SJSA1 (cell line): ENCODE measurements at regions not wholly inside any gene's neighbourhood (a gene's known extent, or its start where the extent isn't known, plus 50 kb on each side); places are given as distances from the start of the nearest gene placed in this dataset.

Source experiments
- DNase-seq, 2 experiments: peaks; one replicate each; pipeline ENCODE4 v3.0.0-alpha.2; 2015 to 2020; ENCODE audit warnings: low spot score in 2 of 2, low read depth in 1 of 2
- H3K27ac ChIP-seq: fragments of 250-450 bp; sonication (Bioruptor Pico); 2 replicates; pipeline ENCODE4 v1.5.1; 2020; ENCODE audit warnings: mild to moderate bottlenecking, moderate library complexity
- H3K27me3 ChIP-seq: fragments of 250-450 bp; sonication (Bioruptor Pico); replicated peaks from 2 replicates; pipeline ENCODE4 v1.5.1; 2020; ENCODE audit warnings: mild to moderate bottlenecking, moderate library complexity
- H3K36me3 ChIP-seq: fragments of 250-450 bp; sonication (Bioruptor Pico); 2 replicates; pipeline ENCODE4 v1.5.1; 2020; ENCODE audit warnings: mild to moderate bottlenecking
- H3K4me1 ChIP-seq: fragments of 250-450 bp; sonication (Bioruptor Pico); replicated peaks from 2 replicates; pipeline ENCODE4 v1.6.1; 2021; ENCODE audit warnings: mild to moderate bottlenecking
- H3K4me3 ChIP-seq: fragments of 250-450 bp; sonication (Bioruptor Pico); 2 replicates; pipeline ENCODE4 v1.5.1; 2020; ENCODE audit warnings: mild to moderate bottlenecking
- H3K9me3 ChIP-seq: fragments of 250-450 bp; sonication (Bioruptor Pico); replicated peaks from 2 replicates; pipeline ENCODE4 v1.5.1; 2020; ENCODE audit warnings: mild to moderate bottlenecking

DNA sequence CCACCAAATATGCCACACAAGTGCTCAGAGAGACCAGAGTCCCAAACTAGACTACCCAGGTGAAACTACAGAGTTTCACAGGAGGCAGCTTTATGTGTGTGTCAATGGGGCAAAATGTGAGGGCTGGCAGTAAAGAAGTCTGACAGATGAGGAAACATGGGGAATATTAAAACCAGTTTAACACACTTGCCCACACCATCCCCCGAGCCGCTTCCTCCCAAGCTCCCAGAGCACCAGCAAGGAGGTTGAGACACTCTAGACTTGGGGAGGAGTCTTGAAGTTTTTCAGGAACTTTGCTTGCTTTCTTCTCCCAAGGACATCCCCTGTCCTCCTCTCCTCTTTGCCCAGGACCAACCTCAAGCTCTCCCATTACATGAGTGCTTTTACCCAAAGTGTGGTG is 94.7 kb upstream of the SPRY1 start:
- Histone ChIP-seq H3K9me3 (no peaks in the 10 kb centered on the region), H3K4me3 (no peak overlapping the region), H3K4me1 (peaks cover 11% of the 10 kb centered on the region), H3K27me3 (no peaks in the 10 kb centered on the region), H3K36me3 (no peaks in the 10 kb centered on the region), H3K27ac (no peak overlapping the region)
- no peak for DNase-seq

DNA sequence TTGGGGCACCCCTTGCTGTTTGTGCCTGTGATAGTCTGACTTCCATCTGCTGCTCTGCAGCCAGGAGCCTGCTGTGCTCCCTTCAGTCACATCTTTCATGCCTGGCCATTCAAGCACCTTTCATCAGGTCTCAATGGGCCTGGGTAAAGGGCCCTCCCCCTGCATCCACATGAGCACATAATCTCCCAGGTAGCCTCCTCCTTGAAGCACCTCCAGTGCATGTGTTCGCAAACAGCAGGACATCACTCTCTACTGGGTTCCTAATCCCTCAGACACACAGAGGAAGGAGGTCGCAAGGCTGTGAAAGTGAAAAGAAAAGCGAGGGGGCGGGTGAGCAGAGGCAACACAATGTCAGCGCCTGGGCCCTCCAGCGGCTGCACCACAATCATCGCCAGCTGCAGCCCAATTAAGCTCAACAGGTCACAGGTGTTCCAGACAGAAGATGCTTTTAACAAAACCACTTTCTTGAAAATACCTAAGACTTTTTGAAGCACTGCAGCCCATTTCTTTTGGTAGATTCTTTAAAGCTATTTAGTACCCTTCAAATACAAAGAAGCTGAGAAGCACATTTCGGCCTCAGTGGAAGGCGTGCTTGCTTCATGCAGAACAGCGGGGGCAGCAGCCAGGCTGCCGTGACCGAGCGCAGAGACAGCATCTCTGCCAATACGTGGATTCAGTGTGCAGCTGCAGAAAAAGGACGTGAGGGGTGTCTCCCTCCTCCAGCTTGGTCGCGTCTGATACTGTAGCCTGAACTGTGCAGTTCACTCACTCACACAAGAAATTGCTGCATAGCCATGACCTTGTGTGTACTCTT is 92.2 kb upstream of the SPRY1 start:
- Histone ChIP-seq H3K36me3 (no peaks in the 10 kb centered on the region; the same call in 1 of the 2 replicates), H3K4me1 (peaks cover 2% of the 10 kb centered on the region), H3K4me3 (no peak overlapping the region), H3K27ac (no peak overlapping the region), H3K9me3 (no peaks in the 10 kb centered on the region), H3K27me3 (no peaks in the 10 kb centered on the region)
- DNase-seq: no peak

DNA sequence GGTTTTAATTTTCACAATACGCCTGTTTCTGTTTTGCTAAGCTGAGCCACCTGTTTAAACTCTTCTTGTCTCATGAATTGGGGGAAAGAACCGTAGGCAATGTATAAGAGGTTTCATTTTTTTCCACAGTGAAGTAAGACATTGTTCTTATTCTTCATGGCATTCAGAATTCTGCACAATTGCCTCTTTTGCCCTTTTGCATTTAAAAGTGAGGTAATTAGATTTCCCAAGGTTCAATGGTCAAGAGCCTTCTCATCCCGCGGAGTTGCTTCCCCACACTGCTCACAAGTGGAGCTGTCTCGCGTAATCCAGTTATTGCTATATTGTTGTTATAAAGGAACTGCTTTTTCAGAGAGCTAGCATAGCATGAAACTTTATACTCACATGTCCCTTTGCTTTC is 90.9 kb upstream of the SPRY1 start:
- H3K9me3 ChIP-seq: no peaks in the 10 kb centered on the region
- no peak for DNase-seq
- no peak overlapping the region for H3K4me3 ChIP-seq
- no peaks in the 10 kb centered on the region for H3K4me1 ChIP-seq
- H3K27ac ChIP-seq: no peak overlapping the region
- H3K36me3 ChIP-seq: no peaks in the 10 kb centered on the region; the same call in 1 of the 2 replicates
- H3K27me3 ChIP-seq: no peaks in the 10 kb centered on the region

DNA sequence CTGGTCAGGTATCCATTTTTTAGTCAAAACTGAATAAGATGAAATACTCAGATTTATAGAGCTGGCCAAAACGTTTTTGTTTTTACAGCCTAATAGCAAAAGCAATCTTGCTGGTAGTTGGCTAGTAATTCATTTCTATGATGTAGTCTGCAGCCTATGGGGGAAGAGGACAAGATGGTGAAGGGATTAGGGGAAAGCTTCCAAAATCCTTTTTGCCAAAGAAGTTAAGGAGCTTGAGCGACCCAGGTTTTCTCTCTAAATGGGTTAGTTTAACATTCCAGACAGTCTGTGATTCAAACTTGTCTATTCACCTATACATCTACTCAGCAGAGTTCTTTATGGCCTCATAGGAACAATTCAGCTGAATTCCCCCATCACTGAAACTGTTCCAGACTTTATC is 89.8 kb upstream of the SPRY1 start:
- no peaks in the 10 kb centered on the region for H3K27me3 ChIP-seq
- no peak for DNase-seq
- no peaks in the 10 kb centered on the region for H3K4me1 ChIP-seq
- H3K4me3 ChIP-seq: no peak overlapping the region
- no peak overlapping the region for H3K27ac ChIP-seq
- no peaks in the 10 kb centered on the region for H3K9me3 ChIP-seq
- H3K36me3 ChIP-seq: no peaks in the 10 kb centered on the region; the same call in 1 of the 2 replicates

DNA sequence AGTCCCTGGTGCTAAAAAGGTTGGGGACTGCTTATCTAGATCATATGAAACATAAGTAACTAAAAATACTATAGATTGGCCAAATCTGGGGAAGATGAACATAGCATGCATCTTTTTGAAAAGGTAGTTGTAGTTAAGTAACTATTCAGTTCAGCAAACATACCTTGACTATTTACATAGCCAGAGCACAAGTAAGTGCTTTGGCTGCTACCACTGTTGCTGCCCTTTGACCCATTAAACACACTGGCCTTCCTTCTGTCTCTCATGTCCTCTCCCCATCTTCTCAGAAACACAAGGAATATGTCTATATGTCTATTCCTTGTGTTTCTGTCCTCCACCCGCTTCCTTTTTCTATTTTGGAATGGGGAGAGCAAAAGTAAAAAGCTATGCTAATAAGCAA is 87.9 kb upstream of the SPRY1 start:
- no peaks in the 10 kb centered on the region for H3K27me3 ChIP-seq
- no peak overlapping the region for H3K4me3 ChIP-seq
- DNase-seq: no peak
- H3K9me3 ChIP-seq: no peaks in the 10 kb centered on the region
- no peak overlapping the region for H3K27ac ChIP-seq
- no peaks in the 10 kb centered on the region for H3K4me1 ChIP-seq
- no peaks in the 10 kb centered on the region; the same call in 1 of the 2 replicates for H3K36me3 ChIP-seq

DNA sequence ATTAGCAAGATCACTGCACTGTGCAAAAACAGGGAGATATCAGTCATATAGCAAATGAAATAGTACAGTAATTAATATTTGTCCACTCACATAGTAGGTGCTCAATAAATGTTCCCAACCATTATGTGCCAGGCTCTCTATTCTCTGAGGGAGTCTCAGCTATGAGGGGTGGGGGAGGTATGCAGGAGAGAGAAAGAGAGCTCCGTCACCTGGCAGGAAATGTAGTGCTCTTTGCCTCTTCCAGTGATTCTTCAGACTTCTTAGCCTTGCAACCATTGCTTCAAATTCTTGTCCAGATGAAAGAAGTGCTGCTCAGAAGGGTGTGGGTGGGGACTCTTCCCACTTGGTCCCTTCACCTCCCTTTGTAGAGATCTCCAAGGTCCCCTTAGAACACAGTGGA is 84.5 kb upstream of the SPRY1 start:
- H3K4me3 ChIP-seq: no peak overlapping the region
- no peaks in the 10 kb centered on the region for H3K9me3 ChIP-seq
- DNase-seq: no peak
- H3K27me3 ChIP-seq: no peaks in the 10 kb centered on the region
- H3K4me1 ChIP-seq: no peaks in the 10 kb centered on the region
- H3K36me3 ChIP-seq: no peaks in the 10 kb centered on the region; the same call in 1 of the 2 replicates
- no peak overlapping the region for H3K27ac ChIP-seq

DNA sequence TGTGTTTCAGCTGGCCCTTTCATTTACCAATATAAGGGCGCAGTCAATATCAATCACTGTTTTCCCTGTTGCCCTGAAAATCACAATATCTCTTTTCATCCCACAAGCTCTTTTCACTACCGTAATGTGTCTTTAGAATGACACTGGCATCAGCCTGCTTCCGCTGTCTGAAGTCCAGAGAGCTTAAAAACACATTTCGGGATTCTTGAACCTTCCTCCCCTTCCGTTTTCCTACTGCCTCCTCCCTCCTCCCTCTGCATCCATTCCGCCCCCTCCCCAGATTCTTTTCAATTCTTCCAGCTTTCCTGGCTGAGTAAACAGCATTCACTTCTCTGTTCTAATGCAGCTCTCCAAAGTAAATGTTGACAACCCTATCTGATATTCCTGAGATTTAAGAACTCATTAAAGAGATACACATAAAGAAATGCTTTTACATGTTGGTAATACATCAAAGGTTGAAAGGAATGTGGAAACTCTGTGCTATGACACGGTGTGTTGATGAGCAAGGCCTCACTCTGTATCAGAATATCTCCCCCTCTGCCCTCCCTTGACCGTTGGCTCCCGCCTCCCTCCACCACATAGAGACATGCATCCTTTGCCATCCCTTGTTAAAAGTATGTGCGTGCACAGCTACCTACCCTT is 83.5 kb upstream of the SPRY1 start:
- Histone ChIP-seq H3K9me3 (no peaks in the 10 kb centered on the region), H3K27me3 (no peaks in the 10 kb centered on the region), H3K36me3 (no peaks in the 10 kb centered on the region), H3K4me1 (no peaks in the 10 kb centered on the region), H3K27ac (no peak overlapping the region), H3K4me3 (no peak overlapping the region)
- DNase-seq: no peak

DNA sequence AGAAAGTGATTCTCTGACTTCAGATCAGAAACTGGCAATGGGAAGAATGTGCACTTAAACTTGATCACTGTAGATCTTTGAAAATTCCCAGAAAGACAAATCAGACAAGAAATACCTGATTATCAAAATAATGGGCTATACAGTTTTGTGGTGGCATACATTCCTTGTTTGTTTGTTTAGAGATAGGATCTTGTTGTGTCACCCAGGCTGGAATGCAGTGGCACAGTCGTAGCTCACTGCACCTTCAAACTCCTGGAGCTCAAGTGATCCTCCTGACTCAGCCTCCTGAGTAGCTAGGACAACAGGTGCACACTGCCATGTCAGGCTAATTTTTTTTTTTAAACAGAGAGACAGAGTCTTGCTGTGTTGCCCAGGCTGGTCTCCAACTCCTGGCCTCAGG is 81.0 kb upstream of the SPRY1 start:
- H3K27me3 ChIP-seq: no peaks in the 10 kb centered on the region
- no peaks in the 10 kb centered on the region for H3K4me1 ChIP-seq
- H3K27ac ChIP-seq: no peak overlapping the region
- DNase-seq: no peak
- H3K4me3 ChIP-seq: no peak overlapping the region
- H3K9me3 ChIP-seq: no peaks in the 10 kb centered on the region
- no peaks in the 10 kb centered on the region for H3K36me3 ChIP-seq

DNA sequence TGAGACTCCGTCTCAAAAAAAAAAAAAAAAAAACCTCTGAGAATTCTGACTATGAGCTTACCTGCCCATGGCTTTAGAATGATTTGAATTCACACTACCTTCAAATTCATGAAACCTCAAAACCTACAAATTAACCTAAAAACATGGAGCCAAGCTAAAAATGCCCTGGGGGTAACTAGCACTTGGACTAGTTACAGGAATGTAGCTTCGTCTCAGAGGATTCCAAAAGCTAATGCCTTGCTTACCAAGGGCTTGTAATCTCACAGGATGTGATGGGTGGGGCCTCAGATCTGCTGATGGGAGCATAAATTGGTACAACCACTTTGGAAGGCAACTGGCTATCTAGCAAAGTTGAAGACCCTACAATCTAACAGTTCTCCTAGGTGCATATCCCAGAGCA is 79.4 kb upstream of the SPRY1 start:
- DNase-seq: no peak

DNA sequence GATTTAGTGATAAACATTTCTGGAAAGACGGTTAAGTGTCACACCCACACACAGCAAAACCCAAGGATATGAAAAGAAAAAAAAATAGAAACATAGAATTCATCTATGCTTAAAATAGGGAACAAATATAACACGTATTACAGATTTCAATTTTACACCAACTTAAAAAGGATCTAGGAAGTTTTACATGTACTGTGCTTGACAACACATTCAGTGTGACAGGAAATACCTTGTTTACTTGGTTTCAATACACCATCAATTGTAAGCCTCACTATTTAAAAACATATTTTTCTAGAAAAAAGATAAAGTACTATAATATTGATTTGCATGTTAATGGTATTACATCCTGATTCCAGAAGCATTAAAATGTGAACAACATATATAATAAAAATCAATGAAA is 77.0 kb upstream of the SPRY1 start:
- H3K36me3 ChIP-seq: no peaks in the 10 kb centered on the region; the same call in 1 of the 2 replicates
- no peaks in the 10 kb centered on the region for H3K27me3 ChIP-seq
- DNase-seq: no peak
- no peaks in the 10 kb centered on the region for H3K4me1 ChIP-seq
- no peak overlapping the region for H3K4me3 ChIP-seq
- no peak overlapping the region for H3K27ac ChIP-seq
- 0 out of 2 replicates have a peak, but pooled peaks cover 4% of the 10 kb centered on the region for H3K9me3 ChIP-seq

More for the DNA sequence above, 79.4 kb upstream of the SPRY1 start:
- H3K9me3 ChIP-seq: 0 out of 2 replicates have a peak, but pooled peaks cover 4% of the 10 kb centered on the region
- H3K27ac ChIP-seq: no peak overlapping the region
- H3K4me1 ChIP-seq: no peaks in the 10 kb centered on the region
- H3K27me3 ChIP-seq: no peaks in the 10 kb centered on the region
- no peak overlapping the region for H3K4me3 ChIP-seq
- no peaks in the 10 kb centered on the region; the same call in 1 of the 2 replicates for H3K36me3 ChIP-seq

DNA sequence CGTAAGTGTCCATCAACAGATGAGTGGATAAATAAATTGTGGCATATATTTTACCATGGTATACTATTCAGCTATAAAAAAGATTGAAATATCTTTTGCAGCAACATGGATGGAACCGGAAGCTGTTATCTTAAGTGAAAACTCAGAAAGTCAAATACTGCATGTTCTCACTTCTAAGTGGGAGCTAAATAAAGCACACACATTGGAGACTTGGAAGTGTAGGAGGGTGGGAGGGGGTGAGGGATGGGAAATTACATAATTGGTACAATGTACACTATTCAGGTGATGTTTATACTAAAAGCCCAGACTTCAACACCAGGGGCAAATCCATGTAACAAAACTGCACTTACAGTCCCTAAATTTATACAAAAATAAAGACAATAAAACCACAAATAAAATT is 72.6 kb upstream of the SPRY1 start:
- no peak for DNase-seq
- Histone ChIP-seq H3K27ac (no peak overlapping the region), H3K36me3 (no peaks in the 10 kb centered on the region; the same call in 1 of the 2 replicates), H3K4me1 (no peaks in the 10 kb centered on the region), H3K27me3 (no peaks in the 10 kb centered on the region), H3K9me3 (0 out of 2 replicates have a peak, but pooled peaks cover 9% of the 10 kb centered on the region), H3K4me3 (no peak overlapping the region)

DNA sequence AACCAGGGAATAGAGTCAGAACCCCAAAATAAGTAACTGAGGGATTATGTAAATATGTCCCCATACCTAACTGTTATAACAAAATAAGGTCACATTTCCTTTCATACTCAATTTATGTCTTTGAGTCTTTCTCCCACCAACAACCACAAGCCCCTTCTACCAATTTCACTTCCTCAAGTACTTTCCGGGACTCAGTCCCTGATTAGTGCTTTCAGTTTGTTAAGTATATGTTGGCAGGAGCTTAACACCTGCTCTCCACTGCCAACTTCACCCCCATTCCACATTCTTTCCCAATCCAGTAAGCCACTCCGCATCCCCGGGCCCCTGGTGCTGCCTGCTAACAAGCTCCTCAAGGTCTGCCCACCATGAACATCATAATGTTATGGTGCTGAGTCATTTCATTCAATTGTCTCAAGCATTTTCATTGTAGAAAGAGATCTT is 71.3 kb upstream of the SPRY1 start:
- Histone ChIP-seq H3K4me3 (no peak overlapping the region), H3K27me3 (no peaks in the 10 kb centered on the region), H3K4me1 (no peaks in the 10 kb centered on the region), H3K36me3 (no peaks in the 10 kb centered on the region; the same call in 1 of the 2 replicates), H3K27ac (no peak overlapping the region), H3K9me3 (0 out of 2 replicates have a peak, but pooled peaks cover 9% of the 10 kb centered on the region)
- DNase-seq: no peak

DNA sequence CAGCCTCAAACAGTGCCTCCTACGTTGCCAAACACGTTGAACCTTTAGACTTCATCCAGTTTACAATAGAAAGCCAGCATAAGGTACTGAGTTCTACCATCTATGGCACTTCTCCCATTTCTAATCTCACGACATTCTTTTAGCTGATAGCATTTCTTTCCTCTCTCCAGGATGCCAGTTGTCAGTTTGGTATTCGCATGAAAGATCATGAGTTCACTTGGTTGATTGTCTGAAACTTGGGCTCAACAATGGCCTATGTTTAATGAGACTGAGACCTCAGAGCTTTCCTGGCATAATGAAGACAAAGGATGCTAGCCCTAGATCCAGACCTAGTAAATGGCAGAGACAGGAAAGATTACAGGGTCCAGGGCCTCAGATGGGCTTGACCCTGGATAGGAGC is 69.2 kb upstream of the SPRY1 start:
- Histone ChIP-seq H3K36me3 (no peaks in the 10 kb centered on the region), H3K27me3 (no peaks in the 10 kb centered on the region), H3K4me1 (no peaks in the 10 kb centered on the region), H3K4me3 (no peak overlapping the region), H3K9me3 (0 out of 2 replicates have a peak, but pooled peaks cover 5% of the 10 kb centered on the region), H3K27ac (no peak overlapping the region)
- DNase-seq: no peak

DNA sequence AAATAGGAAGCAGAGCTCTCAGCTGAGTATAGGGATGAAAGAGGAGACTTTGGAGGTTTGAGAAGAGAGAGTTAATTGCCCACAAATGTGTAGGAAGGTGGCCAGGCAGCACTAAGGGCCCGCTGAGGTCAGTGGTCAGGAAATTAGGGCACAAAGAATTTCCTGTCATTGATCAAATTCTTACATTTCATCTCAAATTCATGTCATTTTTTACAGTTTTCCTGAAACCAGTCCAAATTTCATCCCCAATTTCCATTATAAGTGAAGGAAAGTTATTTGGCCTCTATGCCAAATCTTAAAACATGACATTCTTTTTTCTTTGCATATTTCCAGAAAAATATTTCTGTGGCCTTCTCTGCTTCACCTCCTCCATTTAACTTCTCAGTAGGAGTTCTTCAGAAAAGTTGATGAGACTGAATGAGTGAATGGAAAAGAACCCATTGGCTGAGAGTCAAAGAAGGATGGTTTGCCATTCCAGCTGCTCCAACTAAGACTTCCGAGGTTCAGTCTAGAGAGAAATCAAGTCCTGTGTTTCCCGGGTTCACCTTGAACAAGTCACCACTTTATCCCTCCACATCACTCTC is 68.7 kb upstream of the SPRY1 start:
- Histone ChIP-seq H3K36me3 (no peaks in the 10 kb centered on the region), H3K27me3 (no peaks in the 10 kb centered on the region), H3K9me3 (0 out of 2 replicates have a peak, but pooled peaks cover 5% of the 10 kb centered on the region), H3K27ac (no peak overlapping the region), H3K4me3 (no peak overlapping the region), H3K4me1 (no peaks in the 10 kb centered on the region)
- DNase-seq: no peak
